Heart left ventricle (tissue), 16 donors: ENCODE measurements at regions not wholly inside any gene's neighbourhood (a gene's known extent, or its start where the extent isn't known, plus 50 kb on each side); places are given as distances from the start of the nearest gene placed in this dataset.

ENCODE experiments used
- ATAC-seq, 4 donors: fragments of 200-7000 bp; cut with Tn5 transposase; one replicate each; pipeline ENCODE4 v1.9.1; 2020 to 2022; ENCODE audit warnings: moderate library complexity in 4 of 4, mild to moderate bottlenecking in 3 of 4, moderate number of reproducible peaks in 1 of 4
- DNase-seq, 5 donors: peaks; one replicate each; pipeline ENCODE4 v3.0.0-alpha.2; 2020
- H3K27ac ChIP-seq, 12 donors: fragments of 200-600 bp; sonication (generic) in 4 of 12; one replicate each; pipeline versions ENCODE4 v1.5.0 to v1.8.0; 2016 to 2022; ENCODE audit warnings: mild to moderate bottlenecking in 2 of 12
- H3K27me3 ChIP-seq, 9 donors: fragments of 200-600 bp; sonication (generic) in 2 of 9; one replicate each; pipeline versions ENCODE4 v1.5.1 to v1.8.0; 2016 to 2022; ENCODE audit warnings: mild to moderate bottlenecking in 3 of 9
- H3K36me3 ChIP-seq, 9 donors: fragments of 200-600 bp; sonication (generic) in 2 of 9; one replicate each; pipeline versions ENCODE4 v1.5.0 to v1.8.0; 2018 to 2022; ENCODE audit warnings: mild to moderate bottlenecking in 2 of 9
- H3K4me1 ChIP-seq, 12 donors: fragments of 200-600 bp; sonication (generic) in 4 of 12; one replicate each; pipeline versions ENCODE4 v1.5.0 to v1.8.0; 2016 to 2022; ENCODE audit warnings: mild to moderate bottlenecking in 3 of 12
- H3K4me3 ChIP-seq, 12 donors: fragments of 200-600 bp; sonication (generic) in 4 of 12; one replicate each; pipeline versions ENCODE4 v1.5.0 to v1.8.0; 2017 to 2022; ENCODE audit warnings: mild to moderate bottlenecking in 9 of 12, moderate library complexity in 4 of 12
- H3K9me3 ChIP-seq, 12 donors: fragments of 200-600 bp; sonication (generic) in 4 of 12; one replicate each; pipeline versions ENCODE4 v1.5.0 to v1.8.0; 2016 to 2022; ENCODE audit warnings: mild to moderate bottlenecking in 1 of 12
- POLR2A ChIP-seq, 2 donors: fragments of 450-650 bp; IDR thresholded peaks; one replicate each; pipeline ENCODE4 v1.6.1; 2017; ENCODE audit warnings: antibody characterized with exemption in 2 of 2, mild to moderate bottlenecking in 2 of 2, moderate library complexity in 2 of 2
- WGBS, 4 donors: extraction: QIAGEN DNeasy Blood & Tissue Kit in 2 of 4; methylation state at CpG; one replicate each; pipeline versions ENCODE4 v1.1.5 to v1.1.7; 2013 to 2018; 5-methylcytosine and 5-hydroxymethylcytosine counted together
- intact Hi-C, 10 donors: fragments of 100-400 bp; cut with DNase I; formaldehyde crosslinking; loops; one replicate each; pipeline versions ENCODE4 v1.11.1 to v1.14.2; 2022
- TF ChIP-seq, protein P1 (sequence below), 12 donors: fragments of 200-600 bp; sonication (generic) in 4 of 12; IDR thresholded peaks; one replicate each; pipeline versions ENCODE4 v1.5.0 to v1.8.0; 2018 to 2022; ENCODE audit warnings: antibody characterized with exemption in 12 of 12, mild to moderate bottlenecking in 5 of 12
- donor health status: ischemic (EF 13 %, LVEDD 7.1; RV severe dilation, severe dysfunction).
- donor health status: healthy with polysubstance abuse.
- donor health status: DM: no; HTN: yes; CAD: no.
- donor health status: DM: no; HTN: no; CAD: no.
- donor health status: ischemic (EF 25% LVEDD 6.9; RV normal size, moderate dysfunction).
- donor health status: ischemic (EF 25% LVEDD 5.7; RV mildly dilated, moderate dysfunction).
- donor health status: healthy.
- donor health status: DM: yes; HTN: yes; CAD: no.
- donor health status: ischemic (EF 35%, LVEDD 5.7; RV mildly dilated, moderate dysfunction).
- donor health status: nonischemic (EF 11% LVEDD 7.7; RV severe dilation, severe dysfunction).
- donor health status: DM: yes; HTN: yes; CAD: no.
- donor health status: PGD.
- donor health status: ischemic (EF 29% LVEDD 5.4; RV normal size, mild dysfunction).
- donor health status: nonischemic (EF 23%, LVEDD 6.1; RV moderate dilation, normal function).

GRCh38 chr13:71255633-71256032 is 611.4 kb downstream of the DACH1 start:
- intact Hi-C loops, result no loop called here

GRCh38 chr13:71254384-71254783 is 612.6 kb downstream of the DACH1 start:
- 92 to 98% (median 95%) methylated on average over 4 of the region's 4 CpGs for WGBS, 4 donors
- H3K27ac ChIP-seq, result no peak overlapping the region
- peaks cover 0 to 6% (median 0%) of the 10 kb centered on the region in 12 donors for H3K9me3 ChIP-seq
- H3K4me1 ChIP-seq, result peaks cover 0 to 13% (median 1%) of the 10 kb centered on the region in 12 donors
- no peak for ATAC-seq
- intact Hi-C loops, result no loop called here
- no peak for DNase-seq
- no peaks in the 10 kb centered on the region for H3K27me3 ChIP-seq
- no peak overlapping the region for H3K4me3 ChIP-seq
- TF ChIP-seq POLR2A (IDR thresholded peaks at IDR 0.05), result no peak
- TF ChIP-seq, protein P1, sequence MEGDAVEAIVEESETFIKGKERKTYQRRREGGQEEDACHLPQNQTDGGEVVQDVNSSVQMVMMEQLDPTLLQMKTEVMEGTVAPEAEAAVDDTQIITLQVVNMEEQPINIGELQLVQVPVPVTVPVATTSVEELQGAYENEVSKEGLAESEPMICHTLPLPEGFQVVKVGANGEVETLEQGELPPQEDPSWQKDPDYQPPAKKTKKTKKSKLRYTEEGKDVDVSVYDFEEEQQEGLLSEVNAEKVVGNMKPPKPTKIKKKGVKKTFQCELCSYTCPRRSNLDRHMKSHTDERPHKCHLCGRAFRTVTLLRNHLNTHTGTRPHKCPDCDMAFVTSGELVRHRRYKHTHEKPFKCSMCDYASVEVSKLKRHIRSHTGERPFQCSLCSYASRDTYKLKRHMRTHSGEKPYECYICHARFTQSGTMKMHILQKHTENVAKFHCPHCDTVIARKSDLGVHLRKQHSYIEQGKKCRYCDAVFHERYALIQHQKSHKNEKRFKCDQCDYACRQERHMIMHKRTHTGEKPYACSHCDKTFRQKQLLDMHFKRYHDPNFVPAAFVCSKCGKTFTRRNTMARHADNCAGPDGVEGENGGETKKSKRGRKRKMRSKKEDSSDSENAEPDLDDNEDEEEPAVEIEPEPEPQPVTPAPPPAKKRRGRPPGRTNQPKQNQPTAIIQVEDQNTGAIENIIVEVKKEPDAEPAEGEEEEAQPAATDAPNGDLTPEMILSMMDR (IDR thresholded peaks at IDR 0.05), result no peak
- no peaks in the 10 kb centered on the region for H3K36me3 ChIP-seq

More at GRCh38 chr13:71255633-71256032, 611.4 kb downstream of the DACH1 start:
- Histone ChIP-seq H3K9me3 (peaks cover 0 to 6% (median 0%) of the 10 kb centered on the region in 12 donors), H3K4me3 (no peak overlapping the region), H3K27me3 (no peaks in the 10 kb centered on the region), H3K4me1 (peaks cover 0 to 13% (median 1%) of the 10 kb centered on the region in 12 donors), H3K27ac (no peak overlapping the region), H3K36me3 (no peaks in the 10 kb centered on the region)
- WGBS, 4 donors, result 91 to 96% (median 94%) methylated on average over 1 of the region's 1 CpG
- TF ChIP-seq, protein P1 (IDR thresholded peaks at IDR 0.05), result no peak
- no peak for TF ChIP-seq POLR2A (IDR thresholded peaks at IDR 0.05)
- DNase-seq (no peak), ATAC-seq (no peak)

DNA sequence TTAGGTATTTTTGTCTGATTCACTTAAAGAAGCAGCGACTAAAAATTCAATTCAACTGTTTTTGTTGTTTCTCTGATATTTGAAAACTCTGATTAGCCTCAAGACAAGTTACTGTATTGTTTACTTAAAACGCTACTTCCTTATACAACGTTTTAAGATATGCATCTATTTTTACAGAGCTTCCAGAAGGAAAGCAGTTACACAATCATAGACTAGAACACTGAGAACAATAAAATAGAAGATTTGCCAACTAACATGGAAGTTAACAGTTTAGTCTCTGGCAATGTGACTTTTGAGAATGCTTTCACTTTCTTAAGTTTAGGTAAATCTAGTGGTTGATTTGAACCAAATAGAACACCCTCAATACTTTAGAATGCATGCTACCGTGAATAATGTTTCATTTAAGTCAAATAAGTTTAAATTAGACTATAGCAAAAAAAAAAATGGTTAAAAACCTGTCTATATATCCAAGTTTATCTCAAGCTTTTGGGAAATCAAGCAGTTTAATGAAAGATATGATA is 614.8 kb downstream of the DACH1 start:
- peaks cover 0 to 13% (median 1%) of the 10 kb centered on the region in 12 donors for H3K4me1 ChIP-seq
- peaks cover 0 to 6% (median 0%) of the 10 kb centered on the region in 12 donors for H3K9me3 ChIP-seq
- peak overlapping the region in 2 of 12 donors; percentile 2 to 4 for H3K4me3 ChIP-seq
- ATAC-seq (peak in 2 of 4 donors; percentile 26 to 81), DNase-seq (no peak)
- TF ChIP-seq POLR2A (IDR thresholded peaks at IDR 0.05), result no peak
- TF ChIP-seq, protein P1 (IDR thresholded peaks at IDR 0.05), result no peak
- WGBS, 4 donors, result 32 to 44% (median 40%) methylated on average over 4 of the region's 4 CpGs
- no peaks in the 10 kb centered on the region for H3K36me3 ChIP-seq
- intact Hi-C loops, result no loop called here
- H3K27me3 ChIP-seq, result no peaks in the 10 kb centered on the region
- peak overlapping the region in 9 of 12 donors; percentile 20 to 65 (median 52) for H3K27ac ChIP-seq

GRCh38 chr13:71251292-71251951 is 615.6 kb downstream of the DACH1 start:
- WGBS, 4 donors, result 70 to 86% (median 81%) methylated on average over 4 of the region's 4 CpGs
- ATAC-seq (no peak), DNase-seq (no peak)
- Histone ChIP-seq H3K4me1 (peaks cover 0 to 13% (median 1%) of the 10 kb centered on the region in 12 donors), H3K27ac (peak overlapping the region in 5 of 12 donors; percentile 52 to 65 (median 62)), H3K36me3 (no peaks in the 10 kb centered on the region), H3K27me3 (no peaks in the 10 kb centered on the region), H3K4me3 (no peak overlapping the region), H3K9me3 (peaks cover 0 to 6% (median 0%) of the 10 kb centered on the region in 12 donors)
- TF ChIP-seq, protein P1 (IDR thresholded peaks at IDR 0.05), result no peak
- no peak for TF ChIP-seq POLR2A (IDR thresholded peaks at IDR 0.05)
- intact Hi-C loops, result no loop called here
